ENCODE measurements at regions not wholly inside any gene's neighbourhood (a gene's known extent, or its start where the extent isn't known, plus 50 kb on each side); places are given as distances from the start of the nearest gene placed in this dataset.

DNA sequence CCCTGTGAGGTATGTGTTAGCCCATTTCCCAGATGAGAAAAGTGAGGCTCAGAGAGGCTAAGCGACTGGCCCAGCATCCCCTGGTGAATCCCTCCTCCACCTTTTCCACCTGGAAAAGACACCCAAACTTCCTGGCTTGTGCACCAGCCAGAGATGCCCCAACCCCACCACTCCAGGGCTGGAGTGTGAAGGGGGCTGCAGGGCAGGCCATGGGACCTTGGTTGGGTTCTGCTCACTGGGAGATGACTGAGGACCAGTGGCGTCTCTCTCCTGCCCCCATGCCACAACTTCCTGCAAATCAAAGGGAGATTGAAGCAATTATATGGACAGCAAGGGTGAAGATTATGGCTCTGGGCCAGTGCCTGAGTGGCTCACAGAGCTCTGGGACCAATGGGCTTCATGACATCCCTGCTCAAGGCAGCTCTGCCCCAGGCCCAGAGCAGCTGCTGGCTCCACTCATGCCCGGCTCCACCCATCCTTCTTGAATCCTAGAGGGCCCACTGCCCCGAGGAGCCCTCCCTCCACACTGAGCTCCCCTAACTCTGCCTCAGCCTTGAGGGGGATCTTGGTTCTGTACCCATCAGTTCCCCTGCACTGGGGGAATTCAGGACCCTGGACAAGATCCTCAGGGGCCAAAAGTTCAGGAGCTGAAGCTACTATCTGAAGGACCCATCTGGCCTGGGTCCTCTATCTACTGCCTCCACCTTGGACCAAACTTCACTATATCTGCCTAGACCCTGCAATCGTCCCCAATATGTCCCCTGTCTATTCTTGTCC lies 416.9 kb downstream of the PTPRU start:
- H3K4me3 ChIP-seq (ENCODE audit: low read depth, low read length) = no peak overlapping the region
- TF ChIP-seq, protein P1, sequence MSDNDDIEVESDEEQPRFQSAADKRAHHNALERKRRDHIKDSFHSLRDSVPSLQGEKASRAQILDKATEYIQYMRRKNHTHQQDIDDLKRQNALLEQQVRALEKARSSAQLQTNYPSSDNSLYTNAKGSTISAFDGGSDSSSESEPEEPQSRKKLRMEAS (IDR thresholded peaks at IDR 0.05; ENCODE audit: low read depth, low read length) = no peak
- TF ChIP-seq, protein P2, sequence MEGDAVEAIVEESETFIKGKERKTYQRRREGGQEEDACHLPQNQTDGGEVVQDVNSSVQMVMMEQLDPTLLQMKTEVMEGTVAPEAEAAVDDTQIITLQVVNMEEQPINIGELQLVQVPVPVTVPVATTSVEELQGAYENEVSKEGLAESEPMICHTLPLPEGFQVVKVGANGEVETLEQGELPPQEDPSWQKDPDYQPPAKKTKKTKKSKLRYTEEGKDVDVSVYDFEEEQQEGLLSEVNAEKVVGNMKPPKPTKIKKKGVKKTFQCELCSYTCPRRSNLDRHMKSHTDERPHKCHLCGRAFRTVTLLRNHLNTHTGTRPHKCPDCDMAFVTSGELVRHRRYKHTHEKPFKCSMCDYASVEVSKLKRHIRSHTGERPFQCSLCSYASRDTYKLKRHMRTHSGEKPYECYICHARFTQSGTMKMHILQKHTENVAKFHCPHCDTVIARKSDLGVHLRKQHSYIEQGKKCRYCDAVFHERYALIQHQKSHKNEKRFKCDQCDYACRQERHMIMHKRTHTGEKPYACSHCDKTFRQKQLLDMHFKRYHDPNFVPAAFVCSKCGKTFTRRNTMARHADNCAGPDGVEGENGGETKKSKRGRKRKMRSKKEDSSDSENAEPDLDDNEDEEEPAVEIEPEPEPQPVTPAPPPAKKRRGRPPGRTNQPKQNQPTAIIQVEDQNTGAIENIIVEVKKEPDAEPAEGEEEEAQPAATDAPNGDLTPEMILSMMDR (IDR thresholded peaks at IDR 0.05; ENCODE audit: low read depth, low read length) = no peak
- no peak for TF ChIP-seq POLR2A (IDR thresholded peaks at IDR 0.05; ENCODE audit: extremely low read depth, insufficient read length)
- TF ChIP-seq MYC (IDR thresholded peaks at IDR 0.05; ENCODE audit: low read depth, low read length) = no peak
- no peak for DNase-seq (ENCODE audit: low read depth)

DNA sequence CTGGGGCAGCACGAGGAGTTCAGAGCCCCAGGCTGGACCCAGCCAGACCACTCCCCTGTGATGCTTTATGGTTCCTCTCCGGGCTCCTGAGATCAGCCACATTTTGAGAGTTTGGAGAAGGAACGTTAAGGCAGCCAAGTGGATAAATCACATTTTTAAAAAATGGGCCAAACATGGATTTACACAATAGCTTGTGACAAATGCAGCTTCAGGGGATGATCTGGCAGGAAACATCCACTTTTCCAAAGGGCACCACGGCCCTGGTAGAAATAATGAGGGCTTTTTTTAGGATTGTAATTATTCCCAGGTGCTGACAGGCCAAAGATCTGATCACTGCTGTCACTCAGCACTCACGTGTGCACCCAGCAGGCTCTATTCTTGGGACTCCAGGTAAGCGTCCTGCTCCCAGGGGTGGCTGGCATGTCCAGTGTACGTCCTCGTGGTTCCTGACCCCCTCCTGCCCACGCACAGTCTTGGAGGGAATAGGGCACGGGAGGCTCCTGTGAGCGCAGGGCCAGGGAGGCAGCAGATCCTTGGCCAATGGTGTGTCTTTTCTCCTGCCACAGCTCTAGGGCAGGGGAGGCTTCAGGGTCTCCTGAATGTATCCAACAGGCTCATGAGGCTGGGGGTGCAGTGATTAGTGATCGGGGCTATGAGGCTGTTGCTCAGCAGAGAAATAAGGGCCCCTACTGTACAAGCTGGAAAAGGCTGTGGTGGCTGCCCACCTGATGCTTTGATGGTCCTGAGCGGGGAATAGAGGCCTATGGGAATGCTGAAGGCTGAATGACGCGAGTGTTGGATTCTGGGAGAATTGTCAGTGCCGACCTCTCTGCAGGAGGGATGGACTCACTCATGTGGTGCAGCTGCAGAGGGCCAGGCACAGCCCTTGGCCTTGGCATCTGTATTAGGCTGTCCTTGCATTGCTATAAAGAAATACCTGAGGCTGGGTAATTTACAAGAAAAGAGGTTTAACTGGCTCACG lies 415.7 kb downstream of the PTPRU start:
- no peak for TF ChIP-seq POLR2A (IDR thresholded peaks at IDR 0.05; ENCODE audit: extremely low read depth, insufficient read length)
- TF ChIP-seq, protein P1 (IDR thresholded peaks at IDR 0.05; ENCODE audit: low read depth, low read length) = no peak
- TF ChIP-seq, protein P2 (IDR thresholded peaks at IDR 0.05; ENCODE audit: low read depth, low read length) = no peak
- no peak for TF ChIP-seq MYC (IDR thresholded peaks at IDR 0.05; ENCODE audit: low read depth, low read length)
- no peak overlapping the region for H3K4me3 ChIP-seq (ENCODE audit: low read depth, low read length)
- no peak for DNase-seq (ENCODE audit: low read depth)

DNA sequence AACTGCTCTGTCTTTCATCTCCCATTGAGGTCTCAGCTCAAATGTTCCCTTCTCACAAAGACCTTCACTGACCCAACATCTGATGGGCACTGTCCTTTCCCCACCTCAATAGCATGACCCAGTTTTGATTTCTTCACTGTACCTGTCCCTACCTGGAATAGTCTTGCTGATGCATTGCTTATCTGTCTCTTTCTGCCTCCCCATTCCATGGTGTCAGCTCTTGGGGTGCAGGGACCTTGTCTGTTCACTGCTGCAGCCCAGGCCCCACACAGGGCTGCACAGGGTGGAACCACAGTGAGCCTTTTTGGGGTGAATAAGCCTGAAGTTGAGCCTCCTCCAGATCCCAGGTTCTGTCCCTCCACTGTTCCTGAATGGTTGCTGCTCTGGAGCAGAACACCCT lies 414.9 kb downstream of the PTPRU start:
- no peak for DNase-seq (ENCODE audit: low read depth)
- H3K4me3 ChIP-seq (ENCODE audit: low read depth, low read length) = no peak overlapping the region
- TF ChIP-seq, protein P1 (IDR thresholded peaks at IDR 0.05; ENCODE audit: low read depth, low read length) = no peak
- TF ChIP-seq, protein P2 (IDR thresholded peaks at IDR 0.05; ENCODE audit: low read depth, low read length) = no peak
- TF ChIP-seq POLR2A (IDR thresholded peaks at IDR 0.05; ENCODE audit: extremely low read depth, insufficient read length) = no peak
- no peak for TF ChIP-seq MYC (IDR thresholded peaks at IDR 0.05; ENCODE audit: low read depth, low read length)

DNA sequence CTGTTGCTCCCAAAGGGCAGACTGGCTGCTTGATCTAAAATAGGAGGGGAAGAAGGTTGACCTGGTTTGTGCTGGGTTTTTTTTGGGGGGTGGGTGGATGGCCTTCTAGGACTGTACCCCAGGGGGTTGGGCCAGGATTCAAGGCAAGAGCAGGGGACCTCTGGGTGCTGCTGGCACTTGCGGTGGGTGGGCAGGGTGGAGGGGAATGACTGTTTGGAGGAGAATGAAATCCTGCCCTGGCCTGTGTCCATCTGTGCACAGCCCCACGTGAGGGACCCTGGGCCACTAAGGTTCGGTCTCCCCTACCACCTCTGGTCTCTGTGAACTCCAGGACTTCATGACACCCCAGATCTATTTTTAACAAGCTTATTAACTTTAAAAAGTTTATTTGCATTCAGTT lies 414.2 kb downstream of the PTPRU start:
- TF ChIP-seq, protein P1 (IDR thresholded peaks at IDR 0.05; ENCODE audit: low read depth, low read length) = no peak
- TF ChIP-seq, protein P2 (IDR thresholded peaks at IDR 0.05; ENCODE audit: low read depth, low read length) = no peak
- TF ChIP-seq POLR2A (IDR thresholded peaks at IDR 0.05; ENCODE audit: extremely low read depth, insufficient read length) (no peak), MYC (IDR thresholded peaks at IDR 0.05; ENCODE audit: low read depth, low read length) (no peak)
- no peak overlapping the region for H3K4me3 ChIP-seq (ENCODE audit: low read depth, low read length)
- no peak for DNase-seq (ENCODE audit: low read depth)

DNA sequence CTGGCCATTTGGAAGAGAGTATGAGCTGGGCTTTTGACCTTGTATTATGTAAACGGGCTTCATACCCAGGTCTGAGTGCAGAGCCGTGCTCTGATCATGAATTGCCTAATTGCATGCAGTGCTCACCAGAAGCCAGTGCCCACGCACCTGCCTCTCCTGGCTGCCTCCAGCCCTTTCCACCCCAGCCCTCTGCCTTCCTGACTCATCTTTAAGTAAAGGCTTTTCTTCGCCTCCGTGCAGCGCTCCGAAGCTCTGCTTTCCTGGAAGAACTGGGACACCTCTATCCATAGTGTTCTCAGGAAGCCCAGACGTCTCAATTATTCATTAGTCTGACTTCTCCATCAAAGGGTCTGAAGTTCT lies 413.7 kb downstream of the PTPRU start:
- H3K4me3 ChIP-seq (ENCODE audit: low read depth, low read length) = no peak overlapping the region
- no peak for TF ChIP-seq POLR2A (IDR thresholded peaks at IDR 0.05; ENCODE audit: extremely low read depth, insufficient read length)
- no peak for TF ChIP-seq MYC (IDR thresholded peaks at IDR 0.05; ENCODE audit: low read depth, low read length)
- TF ChIP-seq, protein P1 (IDR thresholded peaks at IDR 0.05; ENCODE audit: low read depth, low read length) = no peak
- TF ChIP-seq, protein P2 (IDR thresholded peaks at IDR 0.05; ENCODE audit: low read depth, low read length) = no peak
- DNase-seq (ENCODE audit: low read depth) = no peak

Measured in NB4 (cell line).